ENCODE measurements at regions not wholly inside any gene's neighbourhood (a gene's known extent, or its start where the extent isn't known, plus 50 kb on each side); places are given as distances from the start of the nearest gene placed in this dataset.

- TF ChIP-seq CTCF (IDR thresholded peaks at IDR 0.05; ENCODE audit: insufficient read depth, low read depth, low read length) (no peak), EZH2 (IDR thresholded peaks at IDR 0.05; ENCODE audit: insufficient read depth, low read length) (no peak)
Observed at GRCh38 chr6:95795927-95796326, 218.6 kb downstream of the MANEA start.

All from astrocyte (in vitro differentiated cells and primary cell).